ENCODE measurements at regions not wholly inside any gene's neighbourhood (a gene's known extent, or its start where the extent isn't known, plus 50 kb on each side); places are given as distances from the start of the nearest gene placed in this dataset.

DNA sequence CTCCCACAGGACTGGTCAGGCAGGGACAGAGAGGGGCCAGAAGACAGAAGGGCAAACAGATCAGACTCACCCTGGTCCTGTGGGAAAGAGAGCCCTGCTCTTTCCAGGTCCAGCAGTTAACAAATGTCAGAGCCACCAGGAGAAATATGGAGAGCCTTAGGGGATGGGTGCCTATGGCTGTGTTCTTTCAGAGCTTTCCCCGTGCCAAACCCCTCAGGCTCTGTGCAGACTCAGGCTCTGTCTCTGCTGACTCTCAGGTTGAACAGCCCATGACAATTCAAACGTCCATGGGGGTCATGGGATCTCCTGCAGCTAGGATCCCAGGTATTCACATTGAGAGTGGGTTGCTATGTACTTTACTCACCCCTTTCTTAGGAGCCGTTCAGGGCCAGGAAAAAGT is 120.8 kb upstream of the ERBB4 start:
- no peak for TF ChIP-seq EZH2phosphoT487 (conservative IDR thresholded peaks at IDR 0.05; ENCODE audit: low read length)
- TF ChIP-seq, protein P1, sequence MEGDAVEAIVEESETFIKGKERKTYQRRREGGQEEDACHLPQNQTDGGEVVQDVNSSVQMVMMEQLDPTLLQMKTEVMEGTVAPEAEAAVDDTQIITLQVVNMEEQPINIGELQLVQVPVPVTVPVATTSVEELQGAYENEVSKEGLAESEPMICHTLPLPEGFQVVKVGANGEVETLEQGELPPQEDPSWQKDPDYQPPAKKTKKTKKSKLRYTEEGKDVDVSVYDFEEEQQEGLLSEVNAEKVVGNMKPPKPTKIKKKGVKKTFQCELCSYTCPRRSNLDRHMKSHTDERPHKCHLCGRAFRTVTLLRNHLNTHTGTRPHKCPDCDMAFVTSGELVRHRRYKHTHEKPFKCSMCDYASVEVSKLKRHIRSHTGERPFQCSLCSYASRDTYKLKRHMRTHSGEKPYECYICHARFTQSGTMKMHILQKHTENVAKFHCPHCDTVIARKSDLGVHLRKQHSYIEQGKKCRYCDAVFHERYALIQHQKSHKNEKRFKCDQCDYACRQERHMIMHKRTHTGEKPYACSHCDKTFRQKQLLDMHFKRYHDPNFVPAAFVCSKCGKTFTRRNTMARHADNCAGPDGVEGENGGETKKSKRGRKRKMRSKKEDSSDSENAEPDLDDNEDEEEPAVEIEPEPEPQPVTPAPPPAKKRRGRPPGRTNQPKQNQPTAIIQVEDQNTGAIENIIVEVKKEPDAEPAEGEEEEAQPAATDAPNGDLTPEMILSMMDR (IDR thresholded peaks at IDR 0.05; ENCODE audit: insufficient read depth, low read length, poor library complexity, severe bottlenecking) = no peak
